Sigmoid colon (tissue), 6 donors: ENCODE measurements at regions not wholly inside any gene's neighbourhood (a gene's known extent, or its start where the extent isn't known, plus 50 kb on each side); places are given as distances from the start of the nearest gene placed in this dataset.
A peak's percentile ranks its signal among the peaks of the same experiment; 100 is the strongest.

Experiments
- DNase-seq: peaks from one replicate; pipeline ENCODE4 v3.0.0-alpha.2; 2019
- H3K27ac ChIP-seq, 4 donors: fragments of 200-600 bp; sonication (generic); one replicate each; pipeline ENCODE4 v1.5.1; 2016 to 2019; ENCODE audit warnings: mild to moderate bottlenecking in 1 of 4
- H3K27me3 ChIP-seq, 3 donors: fragments of 200-600 bp; sonication (generic); one replicate each; pipeline ENCODE4 v1.5.1; 2019; ENCODE audit warnings: mild to moderate bottlenecking in 1 of 3
- H3K36me3 ChIP-seq, 4 donors: fragments of 200-600 bp; sonication (generic); one replicate each; pipeline ENCODE4 v1.5.1; 2016 to 2019
- H3K4me1 ChIP-seq, 4 donors: fragments of 200-600 bp; sonication (generic); one replicate each; pipeline ENCODE4 v1.5.1; 2017 to 2019
- H3K4me3 ChIP-seq, 4 donors: fragments of 200-600 bp; sonication (generic); one replicate each; pipeline ENCODE4 v1.5.1; 2017 to 2019; ENCODE audit warnings: mild to moderate bottlenecking in 2 of 4, moderate library complexity in 1 of 4
- H3K9me3 ChIP-seq, 4 donors: fragments of 200-600 bp in 3 of 4; sonication (generic) in 3 of 4; one replicate each; pipeline versions ENCODE4 v1.5.1 to v1.6.1; 2013 to 2019
- CTCF ChIP-seq, 4 experiments: fragments of 450-650 bp in 3 of 4; fragments of 200-600 bp in 1 of 4; IDR thresholded peaks; one replicate each; pipeline ENCODE4 v1.5.1; 2016 to 2019; ENCODE audit warnings: antibody characterized with exemption in 4 of 4, mild to moderate bottlenecking in 3 of 4, moderate library complexity in 2 of 4
- EP300 ChIP-seq, 4 donors: sonication (generic); formaldehyde crosslinking; IDR thresholded peaks; one replicate each; pipeline ENCODE4 v1.6.1; 2017; ENCODE audit warnings: antibody characterized with exemption in 4 of 4
- POLR2A ChIP-seq, 2 donors: fragments of 450-650 bp; IDR thresholded peaks; one replicate each; pipeline ENCODE4 v1.6.1; 2016; ENCODE audit warnings: antibody characterized with exemption in 2 of 2, mild to moderate bottlenecking in 2 of 2, moderate library complexity in 2 of 2
- POLR2AphosphoS5 ChIP-seq, 4 donors: sonication (generic); formaldehyde crosslinking; IDR thresholded peaks; one replicate each; pipeline ENCODE4 v1.6.1; 2017; ENCODE audit warnings: antibody characterized with exemption in 4 of 4
- WGBS, 2 donors: extraction: QIAGEN DNeasy Blood & Tissue Kit; methylation state at CpG; one replicate each; pipeline ENCODE4 v1.1.7; 2013; 5-methylcytosine and 5-hydroxymethylcytosine counted together
- intact Hi-C: fragments of 100-400 bp; cut with DNase I; formaldehyde crosslinking; loops from one replicate; pipeline ENCODE4 v1.15.1; 2023
- donor health status: healthy with polysubstance abuse.
- donor health status: healthy.

DNA sequence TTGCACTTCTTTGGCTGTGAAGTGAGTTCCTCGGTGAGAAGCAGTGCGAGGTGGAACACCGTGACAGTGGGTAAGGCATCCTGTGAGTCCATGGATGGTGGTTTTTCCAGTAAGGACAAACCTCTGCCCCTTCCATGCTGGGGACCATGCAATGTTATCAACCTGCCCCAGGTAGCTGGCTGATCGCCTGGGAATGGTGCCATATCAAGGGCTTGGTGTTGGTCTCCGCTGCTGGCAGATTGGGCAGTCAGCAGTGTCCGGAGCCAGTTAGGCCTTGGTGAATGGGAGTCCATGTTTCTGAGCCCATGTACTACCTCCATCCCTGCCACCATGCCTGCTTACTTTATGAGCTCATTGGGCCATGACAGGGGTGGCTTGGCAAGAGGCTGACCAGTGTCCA, 114.7 kb upstream of the C14orf180 start:
- no peaks in the 10 kb centered on the region for H3K36me3 ChIP-seq
- H3K4me3 ChIP-seq = no peak overlapping the region
- intact Hi-C loops = no loop called here
- no peak for DNase-seq
- H3K9me3 ChIP-seq = no peaks in the 10 kb centered on the region
- 85 to 86% methylated on average over 6 of the region's 6 CpGs for WGBS, 2 donors
- no peak overlapping the region for H3K27ac ChIP-seq
- peaks cover 0 to 15% (median 10%) of the 10 kb centered on the region in 4 donors for H3K4me1 ChIP-seq
- TF ChIP-seq CTCF (IDR thresholded peaks at IDR 0.05) (no peak), EP300 (IDR thresholded peaks at IDR 0.05) (no peak), POLR2A (IDR thresholded peaks at IDR 0.05) (no peak), POLR2AphosphoS5 (IDR thresholded peaks at IDR 0.05) (no peak)
- peaks cover 10 to 42% (median 27%) of the 10 kb centered on the region in 3 donors for H3K27me3 ChIP-seq

GRCh38 chr14:104465482-104466390, 113.8 kb upstream of the C14orf180 start:
- no peak for DNase-seq
- H3K4me3 ChIP-seq = no peak overlapping the region
- peaks cover 0 to 14% (median 10%) of the 10 kb centered on the region in 4 donors for H3K4me1 ChIP-seq
- intact Hi-C loops = no loop called here
- H3K36me3 ChIP-seq = no peaks in the 10 kb centered on the region
- peaks cover 10 to 34% (median 27%) of the 10 kb centered on the region in 3 donors for H3K27me3 ChIP-seq
- H3K27ac ChIP-seq = no peak overlapping the region
- WGBS, 2 donors = 71 to 75% methylated on average over 8 of the region's 8 CpGs
- no peak for TF ChIP-seq CTCF (IDR thresholded peaks at IDR 0.05)
- H3K9me3 ChIP-seq = no peaks in the 10 kb centered on the region

GRCh38 chr14:104467236-104467635, 112.3 kb upstream of the C14orf180 start:
- Histone ChIP-seq H3K4me1 (peaks cover 0 to under 1% (median under 1%) of the 10 kb centered on the region in 4 donors), H3K27ac (no peak overlapping the region), H3K4me3 (no peak overlapping the region), H3K9me3 (no peaks in the 10 kb centered on the region), H3K36me3 (no peaks in the 10 kb centered on the region), H3K27me3 (peaks cover 4 to 20% (median 19%) of the 10 kb centered on the region in 3 donors)
- 73 to 83% methylated on average over 5 of the region's 5 CpGs for WGBS, 2 donors
- intact Hi-C loops = no loop called here
- TF ChIP-seq EP300 (IDR thresholded peaks at IDR 0.05) (no peak), POLR2A (IDR thresholded peaks at IDR 0.05) (no peak), POLR2AphosphoS5 (IDR thresholded peaks at IDR 0.05) (no peak), CTCF (IDR thresholded peaks at IDR 0.05) (no peak)
- DNase-seq = no peak

DNA sequence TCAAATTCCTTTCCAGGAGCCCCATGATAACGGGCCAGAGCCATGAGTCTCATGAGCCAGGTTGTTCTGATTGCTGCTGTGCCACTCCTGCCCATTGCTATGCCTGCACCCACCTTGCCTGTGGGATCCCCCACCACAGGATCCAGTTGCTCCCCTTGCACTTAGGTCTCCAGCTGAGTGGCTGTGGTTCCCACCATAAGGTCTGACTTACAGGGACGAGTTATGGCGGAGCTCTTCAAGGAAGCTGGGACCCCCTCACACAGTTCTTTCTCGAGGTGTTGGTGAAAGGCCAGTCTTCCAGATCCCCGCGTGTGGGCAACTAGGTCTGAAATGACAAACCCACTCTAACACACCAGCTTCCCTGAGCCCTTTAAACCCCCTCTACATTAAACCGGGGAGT, 111.9 kb upstream of the C14orf180 start:
- no peaks in the 10 kb centered on the region for H3K36me3 ChIP-seq
- TF ChIP-seq CTCF (IDR thresholded peaks at IDR 0.05) (no peak), POLR2AphosphoS5 (IDR thresholded peaks at IDR 0.05) (no peak), EP300 (IDR thresholded peaks at IDR 0.05) (no peak), POLR2A (IDR thresholded peaks at IDR 0.05) (no peak)
- DNase-seq = peak; percentile 42
- peaks cover 4 to 19% (median 16%) of the 10 kb centered on the region in 3 donors for H3K27me3 ChIP-seq
- H3K4me1 ChIP-seq = no peaks in the 10 kb centered on the region
- WGBS, 2 donors = 85 to 89% methylated on average over 7 of the region's 7 CpGs
- H3K4me3 ChIP-seq = no peak overlapping the region
- no peak overlapping the region for H3K27ac ChIP-seq
- H3K9me3 ChIP-seq = no peaks in the 10 kb centered on the region
- intact Hi-C loops = no loop called here
